Liver (tissue), 8 donors: ENCODE measurements at regions not wholly inside any gene's neighbourhood (a gene's known extent, or its start where the extent isn't known, plus 50 kb on each side); places are given as distances from the start of the nearest gene placed in this dataset.

ENCODE experiments used
- DNase-seq: peaks from one replicate; pipeline ENCODE4 v3.0.0-alpha.2; 2017; ENCODE audit warnings: low spot score
- H3K27ac ChIP-seq, 2 donors: one replicate each; pipeline ENCODE4 v1.7.0; 2013; ENCODE audit warnings: inconsistent platforms in 2 of 2, low read length in 2 of 2, control low read depth in 1 of 2, low read depth in 1 of 2, mild to moderate bottlenecking in 1 of 2
- H3K27me3 ChIP-seq, 4 donors: one replicate each; pipeline versions ENCODE4 v1.6.1 to v1.7.0; 2013; ENCODE audit warnings: low read length in 3 of 4, inconsistent platforms in 1 of 4, mild to moderate bottlenecking in 1 of 4, moderate library complexity in 1 of 4; ENCODE audit not compliant: control insufficient read depth in 4 of 4, insufficient read depth in 4 of 4
- H3K36me3 ChIP-seq, 4 donors: one replicate each; pipeline versions ENCODE4 v1.6.1 to v1.7.0; 2013; ENCODE audit warnings: low read length in 3 of 4, mild to moderate bottlenecking in 3 of 4, low read depth in 1 of 4, moderate library complexity in 1 of 4; ENCODE audit not compliant: control insufficient read depth in 4 of 4, insufficient read depth in 3 of 4
- H3K4me1 ChIP-seq, 4 donors: one replicate each; pipeline versions ENCODE4 v1.6.1 to v1.7.0; 2013; ENCODE audit warnings: low read length in 3 of 4, mild to moderate bottlenecking in 3 of 4, moderate library complexity in 1 of 4; ENCODE audit not compliant: control insufficient read depth in 4 of 4, insufficient read depth in 4 of 4
- H3K4me3 ChIP-seq, 3 donors: one replicate each; pipeline versions ENCODE4 v1.6.1 to v1.7.0; 2013; ENCODE audit warnings: low read length in 3 of 3, control low read depth in 1 of 3, low read depth in 1 of 3, mild to moderate bottlenecking in 1 of 3
- H3K9ac ChIP-seq, 2 donors: one replicate each; pipeline ENCODE4 v1.7.0; 2013; ENCODE audit warnings: low read length in 2 of 2, mild to moderate bottlenecking in 2 of 2, moderate library complexity in 2 of 2, control low read depth in 1 of 2, low read depth in 1 of 2
- H3K9me3 ChIP-seq, 4 donors: one replicate each; pipeline versions ENCODE4 v1.6.1 to v1.7.0; 2013; ENCODE audit warnings: low read length in 3 of 4; ENCODE audit not compliant: control insufficient read depth in 4 of 4
- ATF3 ChIP-seq: IDR thresholded peaks from 2 replicates; pipeline ENCODE4 v1.6.1; 2016; ENCODE audit warnings: antibody characterized with exemption
- CTCF ChIP-seq: fragments of 150-350 bp; IDR thresholded peaks from 2 replicates; pipeline ENCODE4 v1.5.1; 2017; ENCODE audit warnings: improper control_type of control experiment, low read depth, low read length; ENCODE audit not compliant: missing input control
- EGR1 ChIP-seq, 2 donors: IDR thresholded peaks; 2 replicates each; pipeline ENCODE4 v1.6.1; 2016 to 2018; ENCODE audit warnings: antibody characterized with exemption in 2 of 2, low read depth in 2 of 2
- FOXA1 ChIP-seq: IDR thresholded peaks from 2 replicates; pipeline ENCODE4 v1.6.1; 2016; ENCODE audit warnings: antibody characterized with exemption
- FOXA2 ChIP-seq: IDR thresholded peaks from 2 replicates; pipeline ENCODE4 v1.6.1; 2016; ENCODE audit warnings: antibody characterized with exemption
- GABPA ChIP-seq, 2 donors: IDR thresholded peaks in 1 of 2; conservative IDR thresholded peaks in 1 of 2; 2 replicates each; pipeline ENCODE4 v1.6.1; 2016; ENCODE audit warnings: antibody characterized with exemption in 2 of 2, mild to moderate bottlenecking in 1 of 2, moderate library complexity in 1 of 2
- HNF4A ChIP-seq, 2 donors: conservative IDR thresholded peaks; 2 replicates each; pipeline ENCODE4 v1.6.1; 2016; ENCODE audit warnings: antibody characterized with exemption in 2 of 2, mild to moderate bottlenecking in 2 of 2
- HNF4G ChIP-seq: IDR thresholded peaks from 2 replicates; pipeline ENCODE4 v1.6.1; 2016; ENCODE audit warnings: antibody characterized with exemption
- JUND ChIP-seq, 2 donors: IDR thresholded peaks; 2 replicates each; pipeline ENCODE4 v1.6.1; 2016; ENCODE audit warnings: antibody characterized with exemption in 2 of 2
- MAX ChIP-seq: IDR thresholded peaks from 2 replicates; pipeline ENCODE4 v1.6.1; 2016; ENCODE audit warnings: antibody characterized with exemption
- NR2F2 ChIP-seq: IDR thresholded peaks from 2 replicates; pipeline ENCODE4 v1.6.1; 2016; ENCODE audit warnings: antibody characterized with exemption
- RAD21 ChIP-seq, 2 donors: IDR thresholded peaks; 2 replicates each; pipeline ENCODE4 v1.6.1; 2016; ENCODE audit warnings: antibody characterized with exemption in 2 of 2, mild to moderate bottlenecking in 2 of 2
- REST ChIP-seq: IDR thresholded peaks from 2 replicates; pipeline ENCODE4 v1.6.1; 2016; ENCODE audit warnings: antibody characterized with exemption, mild to moderate bottlenecking
- RXRA ChIP-seq, 2 donors: IDR thresholded peaks; 2 replicates each; pipeline ENCODE4 v1.6.1; 2017 to 2018; ENCODE audit warnings: antibody characterized with exemption in 2 of 2, mild to moderate bottlenecking in 1 of 2
- SP1 ChIP-seq: IDR thresholded peaks from 2 replicates; pipeline ENCODE4 v1.6.1; 2018; ENCODE audit warnings: antibody characterized with exemption, mild to moderate bottlenecking
- TAF1 ChIP-seq: conservative IDR thresholded peaks from 2 replicates; pipeline ENCODE4 v1.6.1; 2016; ENCODE audit warnings: antibody characterized with exemption, mild to moderate bottlenecking
- YY1 ChIP-seq: IDR thresholded peaks from 2 replicates; pipeline ENCODE4 v1.6.1; 2016; ENCODE audit warnings: antibody characterized with exemption, mild to moderate bottlenecking
- ZBTB33 ChIP-seq: IDR thresholded peaks from 2 replicates; pipeline ENCODE4 v1.6.1; 2016; ENCODE audit warnings: antibody characterized with exemption
- WGBS: extraction: QIAGEN DNeasy Blood & Tissue Kit; methylation state at CpG from one replicate; pipeline ENCODE4 v1.1.7; 2013; 5-methylcytosine and 5-hydroxymethylcytosine counted together
- donor health status: healthy.
- donor health status: healthy.
- donor health status: healthy.
- donor health status: healthy.
- donor health status: healthy.

- no peak for TF ChIP-seq FOXA1
- no peak for TF ChIP-seq SP1
- TF ChIP-seq EGR1 (IDR thresholded peaks at IDR 0.05; ENCODE audit: low read depth in 2 of 2) = no peak
- no peak for TF ChIP-seq YY1
- TF ChIP-seq HNF4G = no peak
- no peak for TF ChIP-seq RXRA (IDR thresholded peaks at IDR 0.05)
- no peak for TF ChIP-seq CTCF
- no peak for TF ChIP-seq HNF4A (conservative IDR thresholded peaks at IDR 0.05)
- TF ChIP-seq JUND (IDR thresholded peaks at IDR 0.05) = no peak
- TF ChIP-seq ZBTB33 = no peak
- no peak for TF ChIP-seq ATF3
- no peak for TF ChIP-seq TAF1
- no peak for TF ChIP-seq NR2F2
- no peak for TF ChIP-seq REST
- TF ChIP-seq MAX = no peak
- TF ChIP-seq RAD21 (IDR thresholded peaks at IDR 0.05) = no peak
- TF ChIP-seq FOXA2 = no peak
- no peak for TF ChIP-seq GABPA (IDR thresholded peaks at IDR 0.05 in 1 of 2, conservative IDR thresholded peaks at IDR 0.05 in 1 of 2)
- WGBS = 72% methylated on average over 5 of the region's 5 CpGs
- Histone ChIP-seq H3K36me3 (no peaks in the 10 kb centered on the region), H3K9me3 (no peaks in the 10 kb centered on the region), H3K9ac (no peak overlapping the region), H3K27ac (no peak overlapping the region), H3K27me3 (no peaks in the 10 kb centered on the region), H3K4me3 (no peak overlapping the region), H3K4me1 (no peaks in the 10 kb centered on the region)
- no peak for DNase-seq
Observed at GRCh38 chr9:19637084-19637483, 151.8 kb downstream of the SLC24A2 start.

GRCh38 chr9:19634881-19635280 is 154.0 kb downstream of the SLC24A2 start:
- no peak overlapping the region for H3K9ac ChIP-seq
- WGBS = 54% methylated on average over 2 of the region's 2 CpGs
- H3K4me3 ChIP-seq = no peak overlapping the region
- no peak for DNase-seq
- H3K4me1 ChIP-seq = no peaks in the 10 kb centered on the region
- no peaks in the 10 kb centered on the region for H3K36me3 ChIP-seq
- H3K27me3 ChIP-seq = no peaks in the 10 kb centered on the region
- no peak overlapping the region for H3K27ac ChIP-seq
- no peaks in the 10 kb centered on the region for H3K9me3 ChIP-seq
- TF ChIP-seq ATF3 (no peak), RAD21 (IDR thresholded peaks at IDR 0.05) (no peak), CTCF (no peak), FOXA1 (no peak), FOXA2 (no peak), GABPA (IDR thresholded peaks at IDR 0.05 in 1 of 2, conservative IDR thresholded peaks at IDR 0.05 in 1 of 2) (no peak), RXRA (IDR thresholded peaks at IDR 0.05) (no peak), EGR1 (IDR thresholded peaks at IDR 0.05; ENCODE audit: low read depth in 2 of 2) (no peak), NR2F2 (no peak), ZBTB33 (no peak)
